ENCODE measurements at regions not wholly inside any gene's neighbourhood (a gene's known extent, or its start where the extent isn't known, plus 50 kb on each side); places are given as distances from the start of the nearest gene placed in this dataset.

DNA sequence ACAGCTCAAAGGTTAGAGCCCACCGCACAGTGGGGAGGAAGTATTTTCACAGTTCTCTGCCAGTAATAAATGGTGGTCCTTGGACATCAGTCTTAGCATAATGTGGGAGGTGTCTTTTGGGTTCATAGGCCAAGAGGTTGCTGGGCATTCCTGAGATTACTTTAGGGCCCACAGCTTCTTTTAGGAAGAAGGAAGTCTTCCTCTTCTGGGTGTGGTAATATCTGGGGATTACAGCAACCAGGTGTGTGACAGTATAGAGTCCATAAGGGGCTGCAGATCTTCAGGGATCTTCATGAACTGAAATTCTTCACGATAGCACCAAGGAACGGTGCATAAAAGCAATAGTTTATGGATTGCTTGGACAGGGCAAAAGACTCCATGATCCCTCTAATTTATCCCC lies 56.2 kb upstream of the PTGR2 start:
- H3K27ac ChIP-seq = peak overlapping the region; percentile 33
- no peak for TF ChIP-seq CTCF (IDR thresholded peaks at IDR 0.05)

DNA sequence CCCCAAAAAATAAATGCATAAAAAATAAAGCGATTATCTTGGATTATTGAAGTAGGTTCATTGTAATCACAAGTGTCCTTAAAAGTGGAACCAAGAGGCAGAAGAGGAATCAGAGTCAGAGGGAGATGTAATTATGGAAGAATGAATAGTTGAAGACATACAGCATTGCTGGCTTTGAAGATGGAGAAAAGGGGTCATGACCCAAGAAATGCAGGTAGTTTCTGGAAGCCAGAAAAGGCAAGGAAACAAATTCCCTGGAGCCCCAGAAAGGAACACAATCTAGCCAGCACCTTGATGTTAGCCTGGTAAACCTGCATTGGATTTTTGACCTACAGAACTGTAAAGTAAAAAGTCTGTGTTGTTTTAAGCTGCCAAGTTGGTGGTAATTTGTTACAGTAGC lies 57.5 kb upstream of the PTGR2 start:
- no peak for TF ChIP-seq CTCF (IDR thresholded peaks at IDR 0.05)

More for the DNA sequence above, 56.2 kb upstream of the PTGR2 start:
- Histone ChIP-seq H3K9me3 (no peaks in the 10 kb centered on the region), H3K27me3 (no peaks in the 10 kb centered on the region), H3K4me1 (ENCODE audit: control insufficient read depth in 1 of 2, insufficient read depth in 1 of 2, low read depth in 1 of 2, low read length in 1 of 2) (peaks cover 8 to 12% of the 10 kb centered on the region in 2 experiments), H3K4me3 (ENCODE audit: low read depth in 1 of 2, low read length in 1 of 2) (no peak overlapping the region), H3K36me3 (no peaks in the 10 kb centered on the region)

DNA sequence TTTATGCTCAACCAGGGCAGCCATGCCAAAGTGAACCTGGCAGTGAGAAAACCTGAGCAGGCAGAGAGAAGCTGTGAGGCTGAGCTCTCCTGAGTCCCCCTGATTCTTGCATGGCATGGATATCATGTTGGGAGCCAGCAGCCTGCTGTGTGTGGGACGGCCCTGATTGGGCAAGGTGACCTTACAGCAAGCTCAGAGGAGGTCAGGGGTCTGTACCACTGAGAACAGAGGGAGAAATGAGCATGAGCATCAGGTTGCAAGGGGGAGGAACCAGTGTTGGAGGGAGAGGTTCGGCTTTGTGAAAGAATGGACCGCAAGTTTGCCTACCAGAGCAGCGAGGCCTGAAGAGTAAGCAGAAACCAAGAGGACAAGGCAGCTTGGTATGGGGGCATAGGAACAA lies 59.1 kb upstream of the PTGR2 start:
- H3K4me3 ChIP-seq (ENCODE audit: low read depth in 1 of 2, low read length in 1 of 2) = no peak overlapping the region
- H3K9me3 ChIP-seq = no peaks in the 10 kb centered on the region
- H3K4me1 ChIP-seq (ENCODE audit: control insufficient read depth in 1 of 2, insufficient read depth in 1 of 2, low read depth in 1 of 2, low read length in 1 of 2) = peaks cover 13 to 20% of the 10 kb centered on the region in 2 experiments
- no peaks in the 10 kb centered on the region for H3K36me3 ChIP-seq
- no peaks in the 10 kb centered on the region for H3K27me3 ChIP-seq
- H3K27ac ChIP-seq = no peak overlapping the region
- TF ChIP-seq CTCF (IDR thresholded peaks at IDR 0.05) = no peak

More for the DNA sequence above, 57.5 kb upstream of the PTGR2 start:
- Histone ChIP-seq H3K27ac (no peak overlapping the region), H3K4me3 (ENCODE audit: low read depth in 1 of 2, low read length in 1 of 2) (no peak overlapping the region), H3K36me3 (no peaks in the 10 kb centered on the region), H3K9me3 (no peaks in the 10 kb centered on the region), H3K27me3 (no peaks in the 10 kb centered on the region), H3K4me1 (ENCODE audit: control insufficient read depth in 1 of 2, insufficient read depth in 1 of 2, low read depth in 1 of 2, low read length in 1 of 2) (peaks cover 8 to 12% of the 10 kb centered on the region in 2 experiments)

DNA sequence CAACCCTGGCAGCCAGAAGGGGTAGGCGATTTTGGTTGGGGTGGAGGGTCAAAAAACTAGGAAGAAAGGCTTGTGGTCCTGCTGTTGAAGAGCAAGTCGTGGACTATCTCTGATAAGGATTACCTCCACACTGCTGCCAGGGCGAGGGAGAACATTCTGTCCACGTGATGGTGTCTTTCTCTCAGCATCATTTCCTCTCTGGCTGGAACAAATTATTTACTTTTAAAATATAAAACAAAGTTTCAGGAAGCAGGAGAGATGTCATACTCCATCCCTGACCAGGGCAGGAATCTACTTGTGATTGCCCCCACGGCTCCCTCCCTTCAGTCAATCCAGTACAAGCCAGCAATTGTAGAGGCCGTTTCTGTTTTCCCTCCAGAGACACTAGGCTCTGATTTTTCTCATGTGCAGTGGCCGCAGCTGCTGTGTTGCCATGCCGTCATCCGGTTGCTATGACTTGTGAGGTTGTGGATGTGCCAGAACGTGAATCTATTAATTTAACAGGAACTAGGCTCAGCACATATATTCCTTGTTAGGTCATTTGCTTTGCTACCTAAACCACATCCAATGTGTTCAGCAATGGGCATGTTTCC lies 61.5 kb upstream of the PTGR2 start:
- no peaks in the 10 kb centered on the region for H3K27me3 ChIP-seq
- no peak overlapping the region for H3K4me3 ChIP-seq (ENCODE audit: low read depth in 1 of 2, low read length in 1 of 2)
- TF ChIP-seq CTCF (IDR thresholded peaks at IDR 0.05) = no peak
- no peak overlapping the region for H3K27ac ChIP-seq
- no peaks in the 10 kb centered on the region for H3K36me3 ChIP-seq
- no peaks in the 10 kb centered on the region for H3K9me3 ChIP-seq
- peaks cover 26 to 31% of the 10 kb centered on the region in 2 experiments for H3K4me1 ChIP-seq (ENCODE audit: control insufficient read depth in 1 of 2, insufficient read depth in 1 of 2, low read depth in 1 of 2, low read length in 1 of 2)

GRCh38 chr14:73788701-73789551 lies 62.7 kb upstream of the PTGR2 start:
- H3K27me3 ChIP-seq = no peaks in the 10 kb centered on the region
- peaks cover 34 to 37% of the 10 kb centered on the region in 2 experiments for H3K4me1 ChIP-seq (ENCODE audit: control insufficient read depth in 1 of 2, insufficient read depth in 1 of 2, low read depth in 1 of 2, low read length in 1 of 2)
- H3K27ac ChIP-seq = no peak overlapping the region
- no peak overlapping the region for H3K4me3 ChIP-seq (ENCODE audit: low read depth in 1 of 2, low read length in 1 of 2)
- no peak for TF ChIP-seq CTCF (IDR thresholded peaks at IDR 0.05)
- no peaks in the 10 kb centered on the region for H3K9me3 ChIP-seq
- no peaks in the 10 kb centered on the region for H3K36me3 ChIP-seq
